GM19023 (cell line): ENCODE measurements at regions not wholly inside any gene's neighbourhood (a gene's known extent, or its start where the extent isn't known, plus 50 kb on each side); places are given as distances from the start of the nearest gene placed in this dataset.

ENCODE experiments used
- ATAC-seq: cut with Tn5 transposase; IDR thresholded peaks from one replicate; pipeline ENCODE4 v1.9.1; 2021; ENCODE audit warnings: mild to moderate bottlenecking, moderate library complexity; ENCODE audit not compliant: unreplicated experiment

DNA sequence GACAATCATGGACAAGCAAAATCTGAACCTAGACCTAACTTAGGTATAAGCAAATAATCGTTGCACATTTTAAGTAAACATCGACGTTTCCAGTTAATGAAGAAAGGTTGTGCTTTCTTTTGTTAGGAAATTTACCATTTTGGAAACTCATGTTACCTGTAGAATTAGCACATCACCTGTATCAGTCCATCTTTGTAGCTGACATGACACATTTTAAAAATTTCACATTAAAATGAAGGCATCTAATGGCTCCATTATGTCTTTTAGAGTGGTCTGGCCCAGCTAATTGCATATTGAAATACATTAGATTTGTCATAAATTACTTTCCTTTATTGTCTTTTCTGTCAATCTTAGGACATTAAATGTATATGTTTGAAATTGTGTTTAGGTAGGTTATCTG, 119.0 kb upstream of the MGAT5 start:
- no peak for ATAC-seq

DNA sequence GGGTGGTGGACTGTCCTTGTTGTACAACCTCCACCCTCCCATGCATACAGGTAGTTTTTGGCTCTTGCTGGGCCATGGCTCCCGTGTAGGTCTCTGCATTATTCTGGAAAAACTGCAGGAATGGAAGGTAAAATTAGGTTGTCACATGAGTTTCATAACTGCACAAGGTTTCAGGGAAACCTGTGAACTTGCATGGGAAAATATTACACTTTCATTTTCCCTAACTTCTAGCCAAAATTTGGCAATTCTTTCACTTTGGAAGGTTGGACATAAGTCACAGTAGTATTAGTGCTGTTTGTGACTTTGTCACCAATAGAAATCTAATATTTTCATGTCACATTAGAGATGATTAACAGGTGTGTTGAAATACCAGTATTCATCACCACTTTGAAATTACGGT, 118.1 kb upstream of the MGAT5 start:
- ATAC-seq, result no peak

- ATAC-seq, result no peak
These were observed 117.1 kb upstream of the MGAT5 start for GRCh38 chr2:134136731-134137130.

DNA sequence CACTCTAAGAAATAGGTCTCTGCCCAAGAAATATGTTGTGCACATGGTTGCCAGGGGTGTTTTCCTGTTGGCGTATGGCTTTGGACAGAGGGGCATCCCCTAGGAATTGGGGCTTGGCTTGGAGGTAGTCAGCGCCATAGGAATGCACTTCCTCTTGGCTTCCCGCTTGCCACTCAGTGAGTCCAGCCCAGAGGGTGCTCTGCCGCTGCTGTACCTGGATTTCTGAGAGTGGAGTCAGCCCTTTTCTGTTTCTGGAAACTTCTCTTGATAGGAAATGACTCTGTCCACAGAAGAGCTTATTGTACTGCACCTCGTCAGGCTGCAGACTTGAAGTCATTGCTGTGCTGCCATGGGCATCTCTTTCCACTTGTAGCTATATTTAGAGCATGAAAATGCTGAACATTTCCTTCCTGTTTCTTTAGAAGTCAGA, 116.7 kb upstream of the MGAT5 start:
- no peak for ATAC-seq

GRCh38 chr2:134138115-134138514, 115.8 kb upstream of the MGAT5 start:
- ATAC-seq, result no peak

DNA sequence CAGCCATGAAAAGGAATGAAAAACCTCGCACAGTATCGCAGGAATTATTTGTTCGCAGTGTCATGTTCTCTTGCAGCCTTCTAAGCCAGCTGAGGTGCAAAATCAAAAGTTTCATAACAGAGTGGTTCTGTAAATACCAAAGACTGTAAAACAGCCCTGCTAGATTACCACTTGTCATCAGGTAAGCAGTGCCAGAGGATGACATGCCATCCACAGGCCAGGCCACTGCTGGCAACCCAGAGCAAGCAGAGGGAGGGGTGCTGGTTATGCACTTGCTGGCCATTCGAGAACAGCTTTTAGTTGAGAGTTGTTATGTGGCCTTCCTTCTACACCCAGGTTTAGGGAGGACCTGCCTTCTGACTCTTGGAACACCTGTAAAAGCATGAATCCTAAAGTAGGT, 114.3 kb upstream of the MGAT5 start:
- no peak for ATAC-seq

DNA sequence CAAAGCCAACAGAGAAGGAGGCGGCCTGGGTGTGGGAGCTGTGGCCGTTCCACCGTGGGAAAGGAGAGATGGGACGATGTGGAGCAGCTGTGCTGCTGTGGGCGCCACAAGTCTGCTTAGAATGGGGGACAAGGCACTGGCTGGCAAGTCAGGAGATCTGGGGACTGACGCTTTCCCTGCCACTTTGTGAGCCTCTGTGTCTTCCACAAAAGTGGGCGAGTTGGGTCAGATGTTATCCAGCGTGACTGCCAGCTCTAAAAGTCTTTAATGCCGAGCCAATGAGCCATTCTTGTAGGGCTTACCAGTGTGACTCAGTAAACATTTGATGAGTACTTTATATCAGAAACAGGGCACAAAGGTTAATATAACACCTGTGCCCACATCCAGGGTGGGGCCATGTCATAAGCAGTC, 113.6 kb upstream of the MGAT5 start:
- ATAC-seq, result no peak

GRCh38 chr2:134141598-134142340, 112.1 kb upstream of the MGAT5 start:
- no peak for ATAC-seq

DNA sequence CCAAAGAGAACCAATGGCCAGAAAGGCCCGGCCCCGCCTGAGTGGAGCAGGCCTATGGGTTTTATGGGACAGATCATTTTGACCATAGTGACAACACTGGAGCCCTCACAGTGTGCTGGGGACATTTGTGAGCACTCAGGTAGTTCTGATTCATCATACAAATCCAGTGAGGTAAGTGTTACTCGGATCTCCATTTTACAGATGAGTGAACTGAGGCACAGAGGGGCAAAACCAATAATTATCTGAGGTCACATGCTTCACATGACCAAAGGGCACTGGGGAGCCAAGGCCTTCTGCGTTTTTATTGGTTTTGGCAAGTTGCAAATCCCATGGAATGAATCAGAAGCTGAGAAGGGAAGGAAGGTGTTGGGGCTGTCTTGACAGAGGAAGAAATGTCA, 111.5 kb upstream of the MGAT5 start:
- ATAC-seq, result no peak

DNA sequence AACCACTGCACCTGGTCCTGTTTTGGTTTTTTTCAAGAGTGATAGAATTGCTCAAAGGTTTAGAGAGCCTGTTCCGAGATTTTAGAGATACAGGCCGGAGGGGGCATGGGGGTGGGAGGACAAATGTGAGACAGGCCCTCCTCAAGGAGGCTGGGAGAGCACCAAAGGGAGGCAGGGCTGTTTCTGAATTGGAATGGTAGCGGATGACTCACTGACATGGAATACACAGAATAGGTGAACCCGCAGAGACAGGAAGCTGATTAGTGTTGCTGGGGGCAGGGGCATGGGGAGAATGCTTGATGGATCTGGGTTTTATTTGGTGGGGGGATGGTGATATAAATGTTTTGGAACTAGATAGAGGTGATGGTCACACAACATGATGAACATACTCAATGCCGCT, 111.0 kb upstream of the MGAT5 start:
- no peak for ATAC-seq

DNA sequence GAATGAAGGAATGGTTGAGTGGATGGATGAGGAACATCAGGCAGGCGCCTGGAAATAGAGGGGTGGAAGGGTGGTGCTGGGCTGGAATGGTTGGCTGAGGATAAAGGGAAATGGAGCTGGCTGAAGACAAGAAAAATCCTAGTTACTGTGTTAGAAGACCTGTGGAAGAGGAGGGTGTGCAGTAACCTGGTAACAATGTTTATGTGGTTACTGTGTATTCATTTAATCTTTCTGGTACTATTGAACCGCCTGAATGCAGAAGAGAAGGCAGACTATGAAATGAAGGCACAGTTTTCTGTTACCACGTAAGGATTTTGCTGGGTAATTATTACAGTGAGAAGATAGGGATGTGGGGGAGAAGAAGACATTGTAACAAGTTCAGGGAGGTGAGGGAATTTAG, 110.3 kb upstream of the MGAT5 start:
- ATAC-seq, result no peak

- ATAC-seq, result no peak
These were observed 109.7 kb upstream of the MGAT5 start for GRCh38 chr2:134144081-134144596.

DNA sequence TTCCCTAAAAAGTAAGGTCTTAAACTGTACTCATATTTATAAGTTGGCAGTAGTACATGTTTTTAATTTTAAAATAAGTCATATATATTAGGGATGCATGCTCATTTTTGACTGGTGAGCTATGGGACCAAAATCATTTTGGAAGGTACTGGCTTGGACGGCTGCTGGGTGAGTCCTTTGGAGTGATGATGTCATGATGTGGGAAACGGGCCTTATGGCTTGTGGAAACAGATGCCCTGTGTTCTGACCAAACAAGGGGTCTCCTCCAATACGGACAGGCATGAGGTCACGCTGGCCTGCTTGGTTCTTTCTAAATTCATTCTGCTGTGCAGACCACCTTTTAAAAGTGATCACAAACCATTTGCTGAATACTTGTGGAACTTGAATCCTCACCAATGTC, 109.2 kb upstream of the MGAT5 start:
- ATAC-seq, result no peak

DNA sequence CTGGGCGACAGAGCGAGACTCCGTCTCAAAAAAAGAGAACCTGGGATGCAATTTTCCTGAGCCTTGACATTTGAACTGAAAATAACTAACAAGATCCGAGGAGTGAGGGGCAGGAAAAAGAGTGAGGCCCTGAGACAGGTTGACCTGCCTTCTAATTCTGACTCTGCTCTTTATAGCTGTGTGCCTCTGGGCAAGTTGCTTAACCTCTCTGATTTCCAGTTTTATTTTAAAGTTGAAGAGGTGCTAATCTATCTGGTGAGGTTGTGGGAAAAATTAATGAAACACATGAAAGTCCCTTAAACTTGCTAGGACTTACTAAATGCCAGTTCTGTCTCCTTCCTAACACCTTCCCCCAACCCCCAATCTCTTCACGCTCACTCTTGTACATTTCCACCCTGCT, 108.4 kb upstream of the MGAT5 start:
- no peak for ATAC-seq

GRCh38 chr2:134146161-134146560, 107.7 kb upstream of the MGAT5 start:
- ATAC-seq, result no peak

GRCh38 chr2:134146620-134147019, 107.3 kb upstream of the MGAT5 start:
- no peak for ATAC-seq

DNA sequence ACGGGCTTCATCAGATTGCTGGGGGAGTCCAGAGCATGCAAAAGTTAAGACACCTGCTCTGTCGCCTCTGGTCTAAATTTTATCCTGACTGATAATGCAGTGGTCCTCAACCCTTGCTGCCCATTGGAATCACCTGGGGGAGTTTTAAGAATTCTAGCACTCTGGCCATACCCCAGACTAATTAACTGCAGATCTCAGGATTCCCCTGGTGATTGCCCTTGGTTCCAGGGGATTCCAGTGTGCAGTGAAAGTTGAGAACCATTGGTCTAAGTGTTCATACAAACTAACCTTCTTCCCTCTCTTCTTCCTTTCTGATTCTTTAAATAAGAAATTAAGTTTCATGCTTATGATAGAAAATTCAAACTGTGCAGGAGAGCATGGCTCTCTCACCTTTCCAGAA, 105.7 kb upstream of the MGAT5 start:
- no peak for ATAC-seq

GRCh38 chr2:134148843-134149472, 104.9 kb upstream of the MGAT5 start:
- ATAC-seq, result no peak

DNA sequence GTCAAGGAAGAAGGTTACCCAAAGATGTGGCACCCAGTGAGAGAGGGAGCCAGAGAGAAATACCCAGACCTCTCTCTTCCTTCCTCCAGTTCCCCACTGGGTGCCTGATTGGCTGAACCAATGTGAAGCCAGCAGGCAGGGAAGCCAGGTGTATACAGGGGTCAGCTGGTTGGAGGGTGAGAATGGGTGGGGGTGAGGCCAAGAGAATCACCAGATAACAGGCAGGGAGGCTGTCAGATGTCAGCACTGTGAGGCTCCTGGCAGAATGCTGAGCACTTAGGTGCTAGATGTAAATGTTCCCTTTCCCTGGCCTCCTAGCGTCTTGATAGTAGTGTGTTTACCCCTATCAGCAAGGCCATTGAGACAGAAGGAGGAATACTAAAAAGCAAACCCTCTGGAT, 104.0 kb upstream of the MGAT5 start:
- ATAC-seq, result no peak

GRCh38 chr2:134150760-134151159, 103.1 kb upstream of the MGAT5 start:
- ATAC-seq, result no peak

DNA sequence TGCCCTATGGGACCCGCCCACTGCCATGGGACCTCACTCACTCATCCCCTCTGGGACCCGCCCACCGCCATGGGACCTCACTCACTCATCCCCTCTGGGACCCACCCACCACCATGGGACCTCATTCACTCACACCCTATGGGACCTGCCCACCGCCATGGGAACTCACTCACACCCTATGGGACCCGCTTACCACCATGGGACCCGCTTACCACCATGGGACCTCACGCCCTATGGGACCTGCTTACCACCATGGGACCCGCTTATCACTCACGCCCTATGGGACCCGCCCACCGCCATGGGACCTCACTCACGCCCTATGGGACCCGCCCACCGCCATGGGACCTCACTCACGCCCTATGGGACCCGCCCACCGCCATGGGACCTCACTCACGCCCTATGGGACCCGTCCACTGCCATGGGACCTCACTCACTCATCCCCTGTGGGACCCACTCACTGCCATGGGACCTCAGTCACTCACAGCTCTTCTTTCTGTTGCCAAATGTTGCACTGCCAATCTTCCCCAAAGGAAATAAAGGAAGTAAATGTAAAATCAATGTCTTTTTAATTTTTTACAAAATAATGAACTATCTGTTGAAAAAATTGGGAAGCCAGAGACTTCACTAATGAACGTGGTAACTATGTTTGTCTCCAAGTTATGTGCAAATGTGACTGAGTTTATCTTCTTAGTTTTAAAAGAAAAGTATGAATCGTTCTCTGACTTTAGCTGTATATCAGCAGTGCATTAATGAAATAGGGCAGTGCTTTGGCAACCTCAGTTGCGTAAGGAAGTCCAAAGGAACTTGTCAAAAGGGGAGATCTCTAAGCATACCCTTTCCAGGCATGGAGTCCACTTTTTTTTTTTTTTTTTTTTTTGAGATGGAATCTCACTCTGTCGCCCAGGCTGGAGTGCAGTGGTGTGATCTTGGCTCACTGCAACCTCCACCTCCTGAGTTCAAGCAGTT, 101.5 kb upstream of the MGAT5 start:
- ATAC-seq, result no peak
